ENCODE measurements at regions not wholly inside any gene's neighbourhood (a gene's known extent, or its start where the extent isn't known, plus 50 kb on each side); places are given as distances from the start of the nearest gene placed in this dataset.

DNA sequence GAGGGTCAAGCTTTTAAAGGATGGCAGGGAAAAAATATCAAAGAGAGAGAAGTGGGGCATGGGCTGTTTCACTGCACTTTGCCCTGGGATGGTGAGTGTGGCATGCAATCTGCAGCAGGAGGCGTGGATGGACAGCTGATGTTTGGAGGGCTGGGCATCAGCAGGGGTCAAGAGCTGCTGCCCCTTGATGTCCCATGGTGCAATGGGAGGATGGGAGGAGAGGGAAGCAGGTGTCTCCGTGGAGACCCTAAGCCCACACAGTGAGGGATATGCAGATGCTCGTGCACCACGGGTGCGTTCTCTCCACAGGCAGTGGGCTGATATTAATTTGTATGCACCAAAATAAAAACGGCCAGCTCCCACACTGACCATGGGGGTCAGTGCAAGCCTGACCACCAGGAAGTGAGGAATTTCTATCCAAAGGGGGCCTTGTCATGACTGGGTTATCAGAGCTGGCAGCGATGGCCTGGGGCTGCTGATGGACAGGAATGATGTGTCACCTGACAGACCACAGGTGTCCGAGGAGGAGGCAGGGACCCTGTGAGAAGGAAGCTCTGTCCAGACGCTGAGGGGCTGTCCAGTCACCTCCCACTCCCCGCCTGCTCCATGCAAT, 183.6 kb downstream of the IRF8 start:
- TF ChIP-seq, protein P1, sequence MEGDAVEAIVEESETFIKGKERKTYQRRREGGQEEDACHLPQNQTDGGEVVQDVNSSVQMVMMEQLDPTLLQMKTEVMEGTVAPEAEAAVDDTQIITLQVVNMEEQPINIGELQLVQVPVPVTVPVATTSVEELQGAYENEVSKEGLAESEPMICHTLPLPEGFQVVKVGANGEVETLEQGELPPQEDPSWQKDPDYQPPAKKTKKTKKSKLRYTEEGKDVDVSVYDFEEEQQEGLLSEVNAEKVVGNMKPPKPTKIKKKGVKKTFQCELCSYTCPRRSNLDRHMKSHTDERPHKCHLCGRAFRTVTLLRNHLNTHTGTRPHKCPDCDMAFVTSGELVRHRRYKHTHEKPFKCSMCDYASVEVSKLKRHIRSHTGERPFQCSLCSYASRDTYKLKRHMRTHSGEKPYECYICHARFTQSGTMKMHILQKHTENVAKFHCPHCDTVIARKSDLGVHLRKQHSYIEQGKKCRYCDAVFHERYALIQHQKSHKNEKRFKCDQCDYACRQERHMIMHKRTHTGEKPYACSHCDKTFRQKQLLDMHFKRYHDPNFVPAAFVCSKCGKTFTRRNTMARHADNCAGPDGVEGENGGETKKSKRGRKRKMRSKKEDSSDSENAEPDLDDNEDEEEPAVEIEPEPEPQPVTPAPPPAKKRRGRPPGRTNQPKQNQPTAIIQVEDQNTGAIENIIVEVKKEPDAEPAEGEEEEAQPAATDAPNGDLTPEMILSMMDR (optimal IDR thresholded peaks at IDR 0.05 in 1 of 3, IDR thresholded peaks at IDR 0.05 in 1 of 3, conservative IDR thresholded peaks at IDR 0.05 in 1 of 3; ENCODE audit: extremely low read depth in 1 of 3, insufficient read depth in 2 of 3, low read length in 3 of 3) = no peak
- TF ChIP-seq EZH2 (IDR thresholded peaks at IDR 0.05; ENCODE audit: low read length) = no peak

Measured in keratinocyte (primary cell).